ENCODE measurements at regions not wholly inside any gene's neighbourhood (a gene's known extent, or its start where the extent isn't known, plus 50 kb on each side); places are given as distances from the start of the nearest gene placed in this dataset.

DNA sequence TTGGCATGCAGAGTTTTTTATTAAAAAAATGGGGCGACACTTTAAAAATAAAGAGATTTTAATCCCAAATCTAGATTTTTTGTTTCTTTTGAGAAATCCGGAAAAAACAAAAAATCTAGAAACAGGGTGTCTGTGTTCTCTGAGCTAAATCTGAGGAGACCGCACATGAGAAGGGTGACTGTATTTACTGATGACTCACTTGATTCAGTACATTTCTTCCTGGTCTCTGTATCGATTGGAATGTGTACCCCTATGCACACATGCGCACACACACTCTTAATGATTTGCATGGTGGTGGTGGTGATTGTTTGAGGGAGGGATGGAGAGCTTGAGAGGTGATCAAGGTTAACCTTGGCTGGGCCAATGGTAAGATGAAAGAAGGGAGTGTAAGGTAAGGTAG is 443.1 kb upstream of the THRB start:
- intact Hi-C loops (cut with DNase I), result no loop called here
- DNase-seq, result no peak
- no peak for ATAC-seq (ENCODE audit: poor library complexity)

DNA sequence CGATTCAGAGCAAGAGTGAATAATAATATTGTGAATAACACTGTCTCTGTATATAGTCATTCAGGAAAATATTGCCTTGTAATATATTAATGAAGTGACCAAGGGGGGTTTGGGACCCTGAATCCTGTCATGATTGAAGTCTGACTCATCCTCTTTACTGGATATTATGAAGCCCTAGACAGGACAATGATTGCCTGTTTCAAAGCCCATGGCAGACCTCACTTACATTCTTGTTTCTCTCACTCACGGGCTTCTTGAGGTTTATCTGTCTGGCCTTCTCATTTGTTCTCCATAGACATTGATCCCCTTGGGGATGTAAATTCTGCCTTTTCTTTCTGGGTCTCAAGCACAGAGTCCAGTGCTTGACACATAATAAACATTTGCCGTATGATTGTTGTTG is 449.3 kb upstream of the THRB start:
- DNase-seq, result no peak
- no peak for ATAC-seq (ENCODE audit: poor library complexity)
- intact Hi-C loops (cut with DNase I), result no loop called here

DNA sequence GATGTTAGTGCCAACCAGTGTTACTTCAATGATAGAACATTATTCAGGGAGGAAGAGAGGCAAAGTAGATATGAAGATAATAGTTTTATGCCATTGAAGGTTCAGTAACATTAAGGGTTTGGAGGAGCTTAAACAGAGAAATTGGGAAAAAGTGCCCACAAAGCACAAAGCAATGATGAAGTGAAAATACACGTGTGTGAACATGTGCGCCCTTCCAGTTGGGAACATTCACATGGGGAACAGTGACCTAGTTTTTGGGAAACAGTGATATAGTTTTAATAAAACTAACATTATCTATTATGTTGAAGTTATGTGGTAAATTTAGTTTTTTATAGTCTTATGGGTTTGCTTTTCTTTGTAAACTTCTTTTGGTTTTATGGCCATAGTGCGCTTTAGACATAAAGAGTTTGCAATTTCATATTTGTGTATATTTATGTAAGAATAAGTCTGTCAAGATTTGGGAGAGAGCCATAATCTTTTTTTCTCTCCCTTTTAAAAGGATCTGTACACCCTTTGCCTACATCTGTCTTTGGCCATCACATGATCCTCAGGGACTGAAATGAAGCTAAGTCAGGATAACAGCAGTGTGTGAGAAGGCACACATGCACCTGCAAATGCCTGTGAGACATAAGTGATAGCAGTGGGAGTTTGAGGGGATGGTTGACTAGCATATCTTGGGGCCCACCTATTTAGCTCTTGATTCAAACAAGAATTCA is 450.3 kb upstream of the THRB start:
- intact Hi-C loops (cut with DNase I), result no loop called here

DNA sequence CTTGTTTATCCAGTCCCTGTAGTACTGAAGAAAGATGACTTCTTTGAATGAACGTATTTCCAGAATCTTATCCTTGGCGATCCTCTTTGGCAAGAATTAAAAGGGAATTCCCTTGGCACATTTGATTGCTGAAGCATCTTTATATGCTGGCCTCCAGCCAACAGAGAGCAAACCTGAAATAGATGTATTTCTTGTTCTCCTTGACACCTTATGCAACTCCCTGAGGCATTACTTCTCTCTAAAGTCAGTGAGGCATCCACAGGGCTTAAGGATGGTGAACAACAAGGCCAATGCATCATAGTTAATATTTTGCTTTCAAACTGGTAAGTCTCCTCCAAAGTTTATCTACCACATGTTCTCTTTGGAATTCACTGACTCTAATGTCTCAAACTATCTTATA is 450.9 kb upstream of the THRB start:
- DNase-seq (no peak), ATAC-seq (ENCODE audit: poor library complexity) (no peak)
- intact Hi-C loops (cut with DNase I), result no loop called here

More for the DNA sequence above, 450.3 kb upstream of the THRB start:
- no peak for ATAC-seq (ENCODE audit: poor library complexity)
- no peak for DNase-seq

DNA sequence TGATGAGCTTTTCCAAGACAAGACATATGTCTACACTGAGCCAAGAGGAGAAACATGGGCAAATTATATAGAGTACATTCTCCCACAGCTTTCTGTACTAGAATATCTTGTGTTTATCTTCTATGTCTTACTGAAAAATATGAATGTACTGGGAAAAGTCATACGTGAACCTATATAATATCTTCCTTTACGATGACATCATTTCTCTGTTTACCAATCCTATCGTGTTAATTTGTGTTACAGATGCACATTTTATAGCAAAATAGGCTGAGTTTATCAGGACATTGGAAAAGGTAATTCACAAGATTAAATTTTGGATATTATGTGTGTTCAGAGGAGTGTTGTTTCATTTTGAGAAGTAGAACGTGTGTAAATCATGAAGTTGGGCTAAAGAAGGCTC is 452.5 kb upstream of the THRB start:
- intact Hi-C loops (cut with DNase I), result no loop called here
- ATAC-seq (ENCODE audit: poor library complexity), result no peak
- no peak for DNase-seq

DNA sequence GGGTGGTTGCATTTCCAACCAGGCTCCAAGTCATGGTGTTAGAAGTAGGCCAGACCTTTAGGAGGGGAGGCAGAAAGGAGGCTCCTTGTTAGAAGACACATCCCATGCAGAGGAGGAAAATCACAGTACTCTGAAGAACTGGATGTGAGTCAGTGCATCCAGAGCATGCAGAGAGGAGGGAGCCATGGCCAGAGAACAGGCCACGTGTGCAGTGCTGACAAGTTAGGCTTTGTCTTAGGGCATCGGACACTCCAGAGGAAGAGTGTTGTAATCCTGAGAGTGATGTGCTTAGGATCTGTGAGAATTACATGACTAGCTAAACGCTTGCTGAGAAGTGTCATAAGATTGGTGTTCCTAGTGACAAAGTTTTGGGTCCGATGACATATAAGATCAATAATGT is 456.5 kb upstream of the THRB start:
- DNase-seq, result no peak
- intact Hi-C loops (cut with DNase I), result no loop called here
- ATAC-seq (ENCODE audit: poor library complexity), result no peak

DNA sequence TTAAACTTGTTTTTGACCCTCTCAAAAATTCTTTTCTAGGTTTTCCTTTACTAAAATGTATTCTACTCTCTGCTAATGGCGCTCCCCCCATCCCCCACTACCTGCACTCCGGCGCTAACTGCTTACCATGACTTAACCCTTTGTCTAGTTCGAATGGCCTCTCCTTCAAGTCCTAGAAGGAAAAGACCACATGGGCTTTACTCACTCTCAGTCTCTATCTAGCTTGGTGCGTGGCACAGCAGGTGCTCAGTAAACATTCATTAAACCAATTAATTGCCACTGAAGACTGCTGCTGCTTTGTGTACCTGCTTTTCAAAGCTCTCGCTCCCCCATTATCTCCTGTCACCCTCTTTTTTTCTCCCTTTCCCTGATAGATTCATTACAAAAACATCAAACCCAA is 457.7 kb upstream of the THRB start:
- no peak for ATAC-seq (ENCODE audit: poor library complexity)
- no peak for DNase-seq
- intact Hi-C loops (cut with DNase I), result no loop called here

DNA sequence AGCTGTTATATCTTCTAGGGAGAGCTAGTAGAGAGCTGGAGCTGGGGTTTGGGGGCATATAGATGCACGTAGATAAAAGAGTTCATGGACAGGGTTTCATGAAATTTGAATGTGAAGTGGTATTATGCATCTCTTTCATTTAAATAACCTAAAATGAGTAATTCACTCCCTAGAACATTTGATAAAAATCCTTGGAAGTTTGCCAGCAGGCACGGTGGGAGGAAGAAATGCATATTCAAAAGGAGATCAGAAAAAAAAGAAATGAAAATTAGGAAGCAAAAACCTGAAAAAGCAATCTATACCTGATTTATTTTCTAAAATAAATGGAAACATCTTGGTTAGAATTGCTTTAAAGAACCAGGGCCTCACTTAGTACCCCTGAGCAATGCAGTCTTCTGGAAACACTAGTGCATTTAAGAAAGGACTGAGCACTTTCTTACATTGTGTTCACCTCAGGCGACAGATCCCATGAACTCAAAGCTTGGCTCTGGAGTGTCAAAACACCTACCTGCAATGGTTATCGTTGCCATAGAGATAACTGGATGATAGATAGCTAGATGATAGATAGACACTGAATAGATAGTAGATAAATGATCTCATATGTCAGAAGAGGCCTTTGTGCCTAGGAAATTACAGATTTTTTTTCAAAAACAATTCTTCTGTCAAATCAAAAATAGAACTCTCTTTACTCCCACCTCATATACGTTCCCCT is 458.6 kb upstream of the THRB start:
- DNase-seq (no peak), ATAC-seq (ENCODE audit: poor library complexity) (no peak)
- intact Hi-C loops (cut with DNase I), result no loop called here

DNA sequence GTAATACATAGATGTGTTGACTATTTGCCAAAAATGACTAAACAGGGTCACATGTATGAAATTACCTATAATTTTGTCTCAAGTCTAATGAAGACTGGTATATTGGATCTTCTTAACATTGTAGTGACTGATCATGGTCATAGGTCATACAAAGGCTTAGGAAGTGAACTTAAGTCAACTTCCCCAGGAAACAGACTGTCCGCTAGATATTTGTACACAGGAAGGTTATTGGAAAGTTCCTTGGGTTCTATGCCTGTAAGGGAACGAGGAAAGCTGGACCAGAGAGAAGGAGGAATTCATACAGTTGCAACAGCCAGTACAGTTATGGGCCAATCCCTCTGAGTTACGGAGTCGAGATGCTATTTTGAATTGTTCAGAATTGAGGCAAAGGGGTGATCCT is 462.0 kb upstream of the THRB start:
- no peak for ATAC-seq (ENCODE audit: poor library complexity)
- DNase-seq, result no peak
- intact Hi-C loops (cut with DNase I), result no loop called here

DNA sequence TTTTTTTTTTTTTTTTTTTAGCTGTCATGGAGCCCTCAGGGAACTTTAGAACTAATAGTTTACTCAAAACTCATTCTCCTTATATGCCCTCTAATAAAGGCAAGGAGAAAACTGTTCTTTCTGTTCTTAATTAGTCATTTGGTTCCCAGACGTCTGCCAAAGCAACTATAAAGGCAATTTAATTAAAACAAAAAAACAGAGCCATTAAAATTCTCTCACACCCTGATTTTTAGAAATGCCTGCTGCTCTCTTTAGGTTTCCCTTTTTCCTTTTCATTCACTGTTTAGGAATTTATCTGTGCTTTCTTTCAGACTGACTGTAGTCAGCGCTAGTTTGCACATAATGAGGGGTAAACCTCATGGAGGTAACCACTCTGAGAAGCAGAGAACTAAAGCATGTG is 463.6 kb upstream of the THRB start:
- intact Hi-C loops (cut with DNase I), result no loop called here
- no peak for ATAC-seq (ENCODE audit: poor library complexity)
- no peak for DNase-seq

DNA sequence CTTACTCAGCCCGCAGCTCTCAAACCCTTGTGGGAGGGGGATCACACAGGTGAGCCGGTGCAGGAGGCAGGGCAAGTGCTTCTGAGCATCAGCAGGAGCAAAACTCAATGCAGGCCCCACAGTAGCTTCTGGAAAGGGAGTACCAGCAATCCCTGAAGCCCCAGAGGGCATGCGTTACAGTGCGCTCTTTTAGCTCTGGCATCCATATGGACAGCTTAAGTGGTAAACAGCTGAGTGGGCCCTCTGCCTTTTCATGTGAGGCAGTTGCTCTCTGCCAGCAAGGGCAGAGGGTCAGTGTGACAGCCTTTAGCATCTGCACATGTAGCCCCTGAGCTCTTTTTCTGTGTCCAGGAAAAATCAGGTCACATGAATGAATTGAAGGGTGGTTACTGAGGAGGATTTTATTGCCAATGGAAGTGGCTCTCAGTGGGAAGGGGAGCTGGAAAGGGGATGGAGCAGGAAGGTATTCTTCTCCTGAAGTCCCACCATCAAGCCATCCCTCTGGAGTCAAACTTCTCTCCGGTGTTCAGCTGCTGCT is 464.3 kb upstream of the THRB start:
- intact Hi-C loops (cut with DNase I), result no loop called here
- no peak for ATAC-seq (ENCODE audit: poor library complexity)
- no peak for DNase-seq

DNA sequence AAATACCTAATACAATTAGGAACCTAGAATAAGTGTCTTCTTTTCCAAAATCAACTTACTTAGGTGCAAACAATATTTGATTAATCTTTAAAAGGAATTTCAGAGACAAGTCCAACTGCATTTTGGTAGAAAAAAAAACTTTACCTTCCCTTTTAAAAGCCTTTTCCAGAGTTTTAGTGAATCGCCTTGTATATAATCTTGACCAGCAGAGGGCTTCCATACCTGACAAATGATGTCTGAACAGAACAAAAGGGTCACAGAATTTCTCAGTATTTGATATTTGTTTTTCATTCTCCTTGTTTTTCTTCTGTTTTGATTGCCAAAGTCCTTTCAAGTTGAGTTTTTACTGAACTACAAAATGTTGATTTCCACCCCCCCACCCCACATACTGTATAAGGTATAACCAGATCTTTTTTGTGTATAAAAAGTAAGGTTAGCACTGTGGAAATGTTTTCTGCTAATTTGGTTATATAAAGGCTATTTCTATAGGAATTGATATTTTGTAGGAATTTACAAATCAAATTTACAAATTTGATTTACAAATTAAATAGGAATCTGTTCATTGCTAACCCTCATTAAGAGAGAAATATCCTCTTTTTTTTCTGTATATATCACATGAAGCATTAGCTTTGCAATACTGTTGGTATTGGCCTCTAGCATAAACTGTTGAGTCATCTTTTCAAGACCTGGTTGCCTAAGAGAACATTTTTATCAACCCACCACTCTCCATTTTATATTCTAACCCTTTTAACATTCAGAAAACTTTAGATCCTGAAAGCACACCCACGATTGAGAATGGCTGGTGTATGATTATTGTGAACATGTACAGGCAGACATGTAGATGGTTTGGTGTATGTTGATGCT is 464.1 kb upstream of the RARB start:
- ATAC-seq (ENCODE audit: poor library complexity) (peak; percentile 48), DNase-seq (no peak)
- intact Hi-C loops (cut with DNase I), result loop anchor here (5.0 to 10.0 kb wide), 2 partner anchors 131 to 633 kb away; no protein-coding TSS in a partner anchor

DNA sequence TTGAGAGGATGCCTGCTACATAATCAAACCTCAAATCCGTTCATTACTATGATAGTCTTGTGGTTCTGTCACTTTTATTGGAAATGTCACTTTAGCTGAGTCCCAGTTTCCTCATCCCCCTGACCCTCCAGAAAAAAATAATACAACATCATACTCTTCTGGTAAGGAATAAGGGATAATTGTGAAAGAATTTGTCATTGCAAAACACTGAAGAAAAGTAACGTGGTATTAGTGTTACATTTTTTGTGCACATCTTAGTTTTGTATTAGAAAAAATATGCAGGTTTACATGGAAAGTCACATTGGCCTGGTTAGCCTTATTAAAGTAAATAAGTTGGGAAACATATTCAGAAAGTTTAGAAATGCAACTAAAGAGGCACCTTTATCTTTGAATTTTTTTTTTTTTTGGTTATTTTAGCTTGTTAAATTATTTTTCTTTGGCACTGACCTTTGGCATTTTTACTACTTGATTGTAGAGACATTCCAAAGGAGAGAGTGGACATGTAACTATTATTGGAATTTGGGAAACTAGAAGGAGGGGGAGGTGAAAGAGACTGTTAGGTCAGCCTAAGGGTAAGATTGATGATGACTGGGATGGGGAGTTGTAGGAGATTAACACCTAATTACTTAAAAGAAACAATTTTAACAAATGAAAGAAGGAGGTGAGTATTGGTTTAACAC is 462.2 kb upstream of the RARB start:
- DNase-seq (no peak), ATAC-seq (ENCODE audit: poor library complexity) (no peak)
- intact Hi-C loops (cut with DNase I), result loop anchor here (10.0 kb wide), 1 partner anchor 129 kb away; no protein-coding TSS in a partner anchor

DNA sequence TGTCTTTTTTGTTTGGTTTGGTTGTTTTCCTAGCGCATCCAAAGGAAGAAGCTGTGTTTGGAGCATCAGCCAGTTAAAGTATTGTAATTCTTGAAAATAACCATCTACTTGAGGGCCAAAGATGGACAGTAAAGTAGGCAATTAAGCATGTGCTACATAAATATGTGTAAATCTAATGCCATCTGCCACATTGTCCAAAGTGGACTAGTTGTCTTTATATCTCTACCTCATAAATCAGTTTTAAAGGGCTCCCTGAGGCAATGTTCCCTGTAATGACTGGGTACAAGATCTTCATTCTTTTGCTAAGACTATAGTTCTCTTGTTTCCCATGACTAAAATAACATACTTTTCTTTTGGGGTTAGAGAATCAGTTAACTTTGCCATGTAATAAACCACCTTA is 460.0 kb upstream of the RARB start:
- intact Hi-C loops (cut with DNase I), result loop anchor here (10.0 kb wide), 1 partner anchor 127 kb away; no protein-coding TSS in a partner anchor

DNA sequence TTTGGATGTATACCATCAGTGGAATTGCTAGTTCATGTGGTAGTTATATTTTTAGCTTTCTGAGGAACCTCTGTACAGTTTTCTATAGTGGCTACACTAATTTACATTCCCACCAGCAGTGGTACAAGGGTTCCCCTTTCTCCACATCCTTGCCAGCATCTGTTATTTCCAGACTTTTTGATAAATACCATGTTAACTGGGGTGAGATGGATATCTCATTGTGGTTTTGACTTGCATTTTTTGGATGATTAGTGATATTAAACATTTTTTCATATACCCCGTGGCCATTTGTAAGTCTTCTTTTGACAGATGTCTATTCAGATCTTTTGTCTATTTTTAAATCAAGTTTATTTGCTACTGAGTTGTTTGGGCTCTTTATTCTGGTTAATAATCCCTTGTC is 455.6 kb upstream of the RARB start:
- ATAC-seq (ENCODE audit: poor library complexity), result no peak
- DNase-seq, result no peak
- intact Hi-C loops (cut with DNase I), result no loop called here

More for the DNA sequence above, 460.0 kb upstream of the RARB start:
- no peak for DNase-seq
- no peak for ATAC-seq (ENCODE audit: poor library complexity)

DNA sequence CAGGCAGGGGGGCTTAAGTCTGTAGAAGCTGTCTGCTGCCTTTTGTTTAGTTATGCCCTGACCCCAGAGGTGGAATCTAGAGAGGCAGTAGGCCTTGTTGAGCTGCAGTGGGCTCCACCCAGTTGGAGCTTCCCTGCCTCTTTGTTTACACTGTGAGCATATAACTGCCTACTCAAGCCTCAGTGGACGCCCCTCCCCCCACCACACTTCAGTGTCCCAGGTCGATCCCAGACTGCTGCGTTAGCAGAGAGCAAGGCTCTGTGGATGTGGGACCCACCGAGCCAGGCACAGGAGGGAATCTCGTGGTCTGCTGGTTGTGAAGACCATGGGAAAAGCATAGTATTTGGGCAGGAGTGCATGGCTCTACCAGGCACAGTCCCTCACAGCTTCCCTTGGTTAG is 446.8 kb upstream of the RARB start:
- no peak for ATAC-seq (ENCODE audit: poor library complexity)
- intact Hi-C loops (cut with DNase I), result no loop called here
- DNase-seq, result no peak

DNA sequence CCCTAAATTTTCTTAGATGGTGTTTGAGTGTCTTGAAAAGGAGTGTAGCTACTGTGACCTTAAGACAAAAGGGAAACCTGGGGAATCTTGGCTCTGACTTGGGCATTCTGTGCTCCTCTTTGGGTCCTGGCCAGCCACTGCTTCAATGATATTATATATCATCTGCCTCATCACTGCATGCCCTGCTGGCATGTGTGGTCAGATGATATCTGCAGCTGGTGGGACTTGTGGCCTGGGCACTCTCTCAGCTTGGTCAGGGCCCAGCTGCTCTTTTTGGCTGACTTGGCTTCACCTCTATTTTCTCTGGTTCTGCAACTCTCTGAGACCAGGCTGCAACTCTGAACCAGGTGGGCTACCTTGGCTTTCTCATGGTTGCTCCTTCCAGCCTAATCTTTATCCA is 446.1 kb upstream of the RARB start:
- intact Hi-C loops (cut with DNase I), result no loop called here
- DNase-seq (no peak), ATAC-seq (ENCODE audit: poor library complexity) (no peak)

DNA sequence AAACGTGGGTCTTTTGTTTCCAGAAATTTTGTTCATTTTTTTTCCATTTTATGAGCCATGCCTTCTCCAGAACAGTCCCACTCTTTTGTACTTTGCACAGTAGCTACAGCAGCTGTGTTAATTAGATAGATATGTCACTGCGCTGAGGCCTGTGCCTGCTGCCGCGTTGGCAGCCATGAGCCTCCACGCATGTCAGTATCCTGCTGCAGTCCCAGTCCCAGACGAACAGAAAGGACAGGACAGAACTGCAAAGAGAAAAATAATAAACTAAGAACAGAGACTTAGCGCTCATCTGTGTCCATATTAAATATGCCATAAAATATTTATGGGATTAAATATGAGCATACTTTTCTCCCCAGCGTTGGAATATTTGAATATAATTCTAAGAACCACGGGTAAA is 442.4 kb upstream of the RARB start:
- intact Hi-C loops (cut with DNase I), result no loop called here
- ATAC-seq (ENCODE audit: poor library complexity) (no peak), DNase-seq (no peak)

DNA sequence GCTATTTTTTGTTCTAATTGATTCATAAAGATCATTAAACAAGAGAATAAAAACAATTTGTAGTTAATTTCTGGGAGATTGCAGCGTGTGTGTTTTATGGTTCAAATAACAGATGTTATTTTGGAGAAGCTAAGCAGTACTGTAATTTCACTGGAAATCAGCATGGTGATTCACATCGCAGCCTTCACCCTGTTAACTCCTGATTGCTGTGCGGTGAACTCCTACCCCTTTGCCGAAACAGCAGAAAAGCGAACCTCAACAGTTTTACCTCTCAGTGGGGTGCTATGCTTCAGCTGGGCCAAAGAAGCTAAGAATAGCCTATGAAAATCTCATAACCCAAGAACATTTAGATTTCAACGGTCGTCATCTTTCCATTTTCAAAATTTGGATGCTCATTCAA is 441.5 kb upstream of the RARB start:
- DNase-seq (no peak), ATAC-seq (ENCODE audit: poor library complexity) (no peak)
- intact Hi-C loops (cut with DNase I), result no loop called here

Data from Right ventricle myocardium superior (tissue), 1 donor.